BJ (cell line): ENCODE measurements at regions not wholly inside any gene's neighbourhood (a gene's known extent, or its start where the extent isn't known, plus 50 kb on each side); places are given as distances from the start of the nearest gene placed in this dataset.

ENCODE experiments used
- CTCF ChIA-PET: fragments of 350-600 bp; formaldehyde crosslinking; extraction: SDS; loops from one replicate; lab custom pipeline; 2021; ENCODE audit warnings: antibody characterized with exemption, inconsistent platforms; lab: Yijun Ruan, JAX
- POLR2A ChIA-PET: fragments of 300-600 bp; sonication (Branson Sonifier 250); formaldehyde crosslinking; extraction: SDS; loops from one replicate; lab custom pipeline; 2021; ENCODE audit warnings: antibody characterized with exemption; lab: Charles Lee
- DNase-seq: peaks from one replicate; pipeline ENCODE4 v3.0.0-alpha.2; 2011; ENCODE audit warnings: low read depth
- H3K27me3 ChIP-seq: 2 replicates; pipeline ENCODE4 v1.6.0; 2011; ENCODE audit warnings: low read length; ENCODE audit not compliant: control insufficient read depth, insufficient read depth
- H3K36me3 ChIP-seq: 2 replicates; pipeline ENCODE4 v1.5.1; 2011; ENCODE audit warnings: low read length; ENCODE audit not compliant: control insufficient read depth, insufficient read depth
- H3K4me3 ChIP-seq: 2 replicates; pipeline ENCODE4 v1.5.1; 2011; ENCODE audit warnings: low read depth, mild to moderate bottlenecking, control low read depth, low read length
- CTCF ChIP-seq: IDR thresholded peaks from 2 replicates; pipeline ENCODE4 v1.5.1; 2011; ENCODE audit warnings: low read depth, mild to moderate bottlenecking, control low read depth, inconsistent platforms, low read length, moderate library complexity; ENCODE audit not compliant: insufficient read depth

GRCh38 chr4:23213198-23213597 is 520.5 kb downstream of the GBA3 start:
- DNase-seq, result no peak
- H3K27me3 ChIP-seq, result no peaks in the 10 kb centered on the region
- no peaks in the 10 kb centered on the region for H3K36me3 ChIP-seq
- ChIA-PET CTCF (no interaction called here), POLR2A (no interaction called here)
- TF ChIP-seq CTCF, result no peak
- no peak overlapping the region for H3K4me3 ChIP-seq

GRCh38 chr4:23212558-23212957 is 519.8 kb downstream of the GBA3 start:
- Histone ChIP-seq H3K36me3 (no peaks in the 10 kb centered on the region), H3K4me3 (no peak overlapping the region), H3K27me3 (no peaks in the 10 kb centered on the region)
- ChIA-PET CTCF (no interaction called here), POLR2A (no interaction called here)
- no peak for TF ChIP-seq CTCF
- no peak for DNase-seq

GRCh38 chr4:23207059-23207458 is 514.3 kb downstream of the GBA3 start:
- no peak for DNase-seq
- no peak for TF ChIP-seq CTCF
- Histone ChIP-seq H3K4me3 (no peak overlapping the region), H3K27me3 (no peaks in the 10 kb centered on the region), H3K36me3 (no peaks in the 10 kb centered on the region)
- POLR2A ChIA-PET, result no interaction called here
- CTCF ChIA-PET, result no interaction called here

- no peaks in the 10 kb centered on the region for H3K36me3 ChIP-seq
- ChIA-PET POLR2A (no interaction called here), CTCF (no interaction called here)
- no peak for TF ChIP-seq CTCF
- no peak for DNase-seq
- no peak overlapping the region for H3K4me3 ChIP-seq
- H3K27me3 ChIP-seq, result no peaks in the 10 kb centered on the region
Observed at GRCh38 chr4:23202712-23203247, 510.0 kb downstream of the GBA3 start.

GRCh38 chr4:23194751-23195150 is 502.0 kb downstream of the GBA3 start:
- no peak for DNase-seq
- ChIA-PET CTCF (no interaction called here), POLR2A (no interaction called here)
- Histone ChIP-seq H3K4me3 (no peak overlapping the region), H3K36me3 (no peaks in the 10 kb centered on the region), H3K27me3 (no peaks in the 10 kb centered on the region)
- no peak for TF ChIP-seq CTCF
